Activated naive CD8-positive, alpha-beta T cell treated with anti-CD3 and anti-CD28 coated beads, Interleukin-2, amount 50 U/mL, for 24 hours (primary cell): ENCODE measurements at regions not wholly inside any gene's neighbourhood (a gene's known extent, or its start where the extent isn't known, plus 50 kb on each side); places are given as distances from the start of the nearest gene placed in this dataset.
"Not testable (repeated sequence)": the region's sequence is repeated elsewhere in the genome, so short reads cannot be mapped to it uniquely, and the experiment has no call there.

Source experiments
- ATAC-seq: fragments of 150-1000 bp; cut with Tn5 transposase; one replicate; pipeline ENCODE4 v1.10.0; 2021
- DNase-seq: peaks from one replicate; pipeline ENCODE4 v3.0.0; 2021
- H3K27ac Mint-ChIP-seq: one replicate; pipeline ENCODE4 v1.8.0; 2021; ENCODE audit warnings: mild to moderate bottlenecking, mixed read lengths
- H3K27me3 Mint-ChIP-seq: one replicate; pipeline ENCODE4 v1.8.0; 2021; ENCODE audit warnings: mixed read lengths
- H3K36me3 Mint-ChIP-seq: one replicate; pipeline ENCODE4 v1.8.0; 2021; ENCODE audit warnings: low read depth, mixed read lengths
- H3K4me1 Mint-ChIP-seq: one replicate; pipeline ENCODE4 v1.8.0; 2021; ENCODE audit warnings: mixed read lengths
- H3K4me3 Mint-ChIP-seq: one replicate; pipeline ENCODE4 v1.8.0; 2021; ENCODE audit warnings: mild to moderate bottlenecking, moderate library complexity, mixed read lengths
- H3K9me3 Mint-ChIP-seq: one replicate; pipeline ENCODE4 v1.8.0; 2021; ENCODE audit warnings: mixed read lengths

- not testable (repeated sequence) for H3K27ac Mint-ChIP-seq
Observed at GRCh38 chr4:1520795-1521576, 114.7 kb upstream of the NKX1-1 start.

GRCh38 chr4:1519787-1520661 is 113.8 kb upstream of the NKX1-1 start:
- Mint-ChIP-seq H3K4me3 (no peak overlapping the region), H3K36me3 (no peaks in the 10 kb centered on the region), H3K4me1 (peaks cover 4% of the 10 kb centered on the region), H3K9me3 (no peaks in the 10 kb centered on the region), H3K27me3 (peaks cover 20% of the 10 kb centered on the region), H3K27ac (no peak overlapping the region)
- DNase-seq = no peak
- no peak for ATAC-seq

More at GRCh38 chr4:1520795-1521576, 114.7 kb upstream of the NKX1-1 start:
- not testable (repeated sequence) for H3K4me1 Mint-ChIP-seq, H3K36me3 Mint-ChIP-seq, H3K4me3 Mint-ChIP-seq, H3K9me3 Mint-ChIP-seq, ATAC-seq
- peak; percentile 33 for DNase-seq
- peaks cover 26% of the 10 kb centered on the region for H3K27me3 Mint-ChIP-seq

GRCh38 chr4:1518997-1519700 is 112.9 kb upstream of the NKX1-1 start:
- no peaks in the 10 kb centered on the region for H3K9me3 Mint-ChIP-seq
- H3K4me3 Mint-ChIP-seq = no peak overlapping the region
- no peak overlapping the region for H3K27ac Mint-ChIP-seq
- H3K4me1 Mint-ChIP-seq = peaks cover 4% of the 10 kb centered on the region
- peaks cover 19% of the 10 kb centered on the region for H3K27me3 Mint-ChIP-seq
- ATAC-seq = peak; percentile 6
- H3K36me3 Mint-ChIP-seq = no peaks in the 10 kb centered on the region
- DNase-seq = no peak

- no peak for DNase-seq
- no peaks in the 10 kb centered on the region for H3K36me3 Mint-ChIP-seq
- peaks cover 13% of the 10 kb centered on the region for H3K27me3 Mint-ChIP-seq
- ATAC-seq = no peak
- no peaks in the 10 kb centered on the region for H3K9me3 Mint-ChIP-seq
- no peak overlapping the region for H3K27ac Mint-ChIP-seq
- peaks cover 4% of the 10 kb centered on the region for H3K4me1 Mint-ChIP-seq
- H3K4me3 Mint-ChIP-seq = no peak overlapping the region
Observed at GRCh38 chr4:1517592-1518411, 111.6 kb upstream of the NKX1-1 start.

- Mint-ChIP-seq H3K4me3 (no peak overlapping the region), H3K27me3 (peaks cover 10% of the 10 kb centered on the region), H3K27ac (no peak overlapping the region), H3K36me3 (no peaks in the 10 kb centered on the region), H3K9me3 (no peaks in the 10 kb centered on the region), H3K4me1 (peaks cover 4% of the 10 kb centered on the region)
- ATAC-seq = no peak
- DNase-seq = no peak
Observed at GRCh38 chr4:1516881-1517480, 110.7 kb upstream of the NKX1-1 start.

- H3K9me3 Mint-ChIP-seq = no peaks in the 10 kb centered on the region
- no peak for ATAC-seq
- no peak overlapping the region for H3K4me3 Mint-ChIP-seq
- H3K27me3 Mint-ChIP-seq = peaks cover 10% of the 10 kb centered on the region
- no peak overlapping the region for H3K27ac Mint-ChIP-seq
- H3K36me3 Mint-ChIP-seq = no peaks in the 10 kb centered on the region
- H3K4me1 Mint-ChIP-seq = peaks cover under 1% of the 10 kb centered on the region
- DNase-seq = no peak
Observed at GRCh38 chr4:1516261-1516660, 110.0 kb upstream of the NKX1-1 start.

GRCh38 chr4:1515763-1516162 is 109.5 kb upstream of the NKX1-1 start:
- no peak overlapping the region for H3K4me3 Mint-ChIP-seq
- no peak overlapping the region for H3K27ac Mint-ChIP-seq
- H3K27me3 Mint-ChIP-seq = peaks cover 8% of the 10 kb centered on the region
- DNase-seq (no peak), ATAC-seq (no peak)
- H3K4me1 Mint-ChIP-seq = no peaks in the 10 kb centered on the region
- H3K36me3 Mint-ChIP-seq = no peaks in the 10 kb centered on the region
- no peaks in the 10 kb centered on the region for H3K9me3 Mint-ChIP-seq

GRCh38 chr4:1515156-1515555 is 108.9 kb upstream of the NKX1-1 start:
- Mint-ChIP-seq H3K4me1 (no peaks in the 10 kb centered on the region), H3K27me3 (peaks cover 8% of the 10 kb centered on the region), H3K36me3 (no peaks in the 10 kb centered on the region), H3K27ac (no peak overlapping the region), H3K4me3 (no peak overlapping the region), H3K9me3 (no peaks in the 10 kb centered on the region)
- ATAC-seq = no peak
- DNase-seq = no peak

- DNase-seq (no peak), ATAC-seq (no peak)
- peaks cover 6% of the 10 kb centered on the region for H3K27me3 Mint-ChIP-seq
- H3K4me1 Mint-ChIP-seq = no peaks in the 10 kb centered on the region
- H3K9me3 Mint-ChIP-seq = no peaks in the 10 kb centered on the region
- no peak overlapping the region for H3K27ac Mint-ChIP-seq
- no peak overlapping the region for H3K4me3 Mint-ChIP-seq
- H3K36me3 Mint-ChIP-seq = no peaks in the 10 kb centered on the region
Observed at GRCh38 chr4:1514612-1515011, 108.4 kb upstream of the NKX1-1 start.

- H3K4me1 Mint-ChIP-seq = no peaks in the 10 kb centered on the region
- H3K36me3 Mint-ChIP-seq = no peaks in the 10 kb centered on the region
- no peak for ATAC-seq
- H3K27ac Mint-ChIP-seq = no peak overlapping the region
- H3K9me3 Mint-ChIP-seq = no peaks in the 10 kb centered on the region
- H3K4me3 Mint-ChIP-seq = no peak overlapping the region
- H3K27me3 Mint-ChIP-seq = peaks cover 6% of the 10 kb centered on the region
- no peak for DNase-seq
Observed at GRCh38 chr4:1513936-1514483, 107.8 kb upstream of the NKX1-1 start.

GRCh38 chr4:1512738-1513660 is 106.8 kb upstream of the NKX1-1 start:
- H3K9me3 Mint-ChIP-seq = no peaks in the 10 kb centered on the region
- no peak overlapping the region for H3K27ac Mint-ChIP-seq
- peak; percentile 66 for ATAC-seq
- H3K4me1 Mint-ChIP-seq = no peaks in the 10 kb centered on the region
- H3K4me3 Mint-ChIP-seq = no peak overlapping the region
- no peaks in the 10 kb centered on the region for H3K36me3 Mint-ChIP-seq
- H3K27me3 Mint-ChIP-seq = peaks cover 6% of the 10 kb centered on the region
- DNase-seq = peak; percentile 70

GRCh38 chr4:1512051-1512737 is 106.0 kb upstream of the NKX1-1 start:
- no peaks in the 10 kb centered on the region for H3K9me3 Mint-ChIP-seq

More at GRCh38 chr4:1512051-1512737, 106.0 kb upstream of the NKX1-1 start:
- Mint-ChIP-seq H3K27me3 (peaks cover 6% of the 10 kb centered on the region), H3K36me3 (no peaks in the 10 kb centered on the region), H3K4me3 (no peak overlapping the region), H3K4me1 (no peaks in the 10 kb centered on the region), H3K27ac (no peak overlapping the region)
- DNase-seq (no peak), ATAC-seq (no peak)
